Fibroblast of mammary gland (primary cell): ENCODE measurements at regions not wholly inside any gene's neighbourhood (a gene's known extent, or its start where the extent isn't known, plus 50 kb on each side); places are given as distances from the start of the nearest gene placed in this dataset.
"Not testable (repeated sequence)": the region's sequence is repeated elsewhere in the genome, so short reads cannot be mapped to it uniquely, and the experiment has no call there.

Source experiments
- DNase-seq: peaks from one replicate; pipeline ENCODE4 v3.0.0-alpha.2; 2010; ENCODE audit warnings: low read depth
- H3K4me3 ChIP-seq: 2 replicates; pipeline ENCODE4 v1.5.1; 2011; ENCODE audit warnings: low read depth, mild to moderate bottlenecking, low read length, moderate library complexity; ENCODE audit not compliant: control insufficient read depth
- TF ChIP-seq, protein P1 (sequence below): conservative IDR thresholded peaks from 2 replicates; pipeline ENCODE4 v1.5.1; 2011; ENCODE audit warnings: low read depth, low read length, inconsistent platforms; ENCODE audit not compliant: control insufficient read depth, insufficient read depth

- TF ChIP-seq, protein P1, sequence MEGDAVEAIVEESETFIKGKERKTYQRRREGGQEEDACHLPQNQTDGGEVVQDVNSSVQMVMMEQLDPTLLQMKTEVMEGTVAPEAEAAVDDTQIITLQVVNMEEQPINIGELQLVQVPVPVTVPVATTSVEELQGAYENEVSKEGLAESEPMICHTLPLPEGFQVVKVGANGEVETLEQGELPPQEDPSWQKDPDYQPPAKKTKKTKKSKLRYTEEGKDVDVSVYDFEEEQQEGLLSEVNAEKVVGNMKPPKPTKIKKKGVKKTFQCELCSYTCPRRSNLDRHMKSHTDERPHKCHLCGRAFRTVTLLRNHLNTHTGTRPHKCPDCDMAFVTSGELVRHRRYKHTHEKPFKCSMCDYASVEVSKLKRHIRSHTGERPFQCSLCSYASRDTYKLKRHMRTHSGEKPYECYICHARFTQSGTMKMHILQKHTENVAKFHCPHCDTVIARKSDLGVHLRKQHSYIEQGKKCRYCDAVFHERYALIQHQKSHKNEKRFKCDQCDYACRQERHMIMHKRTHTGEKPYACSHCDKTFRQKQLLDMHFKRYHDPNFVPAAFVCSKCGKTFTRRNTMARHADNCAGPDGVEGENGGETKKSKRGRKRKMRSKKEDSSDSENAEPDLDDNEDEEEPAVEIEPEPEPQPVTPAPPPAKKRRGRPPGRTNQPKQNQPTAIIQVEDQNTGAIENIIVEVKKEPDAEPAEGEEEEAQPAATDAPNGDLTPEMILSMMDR: no peak
- no peak for DNase-seq
- H3K4me3 ChIP-seq: no peak overlapping the region
These were observed 256.2 kb upstream of the DDHD1 start for GRCh38 chr14:53409289-53409688.

GRCh38 chr14:53408175-53408879, 255.2 kb upstream of the DDHD1 start:
- no peak for DNase-seq
- no peak overlapping the region for H3K4me3 ChIP-seq
- TF ChIP-seq, protein P1: no peak

GRCh38 chr14:53406519-53406918, 253.4 kb upstream of the DDHD1 start:
- no peak for DNase-seq
- TF ChIP-seq, protein P1: no peak
- no peak overlapping the region for H3K4me3 ChIP-seq

- TF ChIP-seq, protein P1: no peak
- H3K4me3 ChIP-seq: no peak overlapping the region
These were observed 248.5 kb upstream of the DDHD1 start for GRCh38 chr14:53401646-53402045.

GRCh38 chr14:53399057-53399456, 245.9 kb upstream of the DDHD1 start:
- DNase-seq: peak; percentile 69
- TF ChIP-seq, protein P1: peak; percentile 26
- H3K4me3 ChIP-seq: no peak overlapping the region

More at GRCh38 chr14:53401646-53402045, 248.5 kb upstream of the DDHD1 start:
- peak; percentile 25 for DNase-seq

DNA sequence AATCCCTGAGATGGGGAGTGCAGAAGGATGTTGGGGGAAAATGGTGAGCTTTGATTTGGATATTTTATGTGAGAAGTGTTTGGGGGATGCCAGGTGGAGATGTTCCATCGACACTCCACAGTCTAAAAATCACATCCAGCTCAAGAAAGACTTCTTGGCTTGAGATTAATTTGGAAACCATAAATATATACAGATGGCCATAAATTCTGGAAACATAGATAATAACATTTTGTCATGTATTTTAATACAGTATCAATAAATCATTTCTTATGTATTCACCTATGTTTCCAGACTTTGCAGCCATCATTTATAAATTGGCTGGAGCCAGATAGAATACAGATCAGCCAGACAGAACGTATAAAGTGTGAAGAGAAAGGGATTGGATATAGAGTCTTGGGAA, 245.5 kb upstream of the DDHD1 start:
- H3K4me3 ChIP-seq: no peak overlapping the region
- DNase-seq: no peak
- TF ChIP-seq, protein P1: no peak

DNA sequence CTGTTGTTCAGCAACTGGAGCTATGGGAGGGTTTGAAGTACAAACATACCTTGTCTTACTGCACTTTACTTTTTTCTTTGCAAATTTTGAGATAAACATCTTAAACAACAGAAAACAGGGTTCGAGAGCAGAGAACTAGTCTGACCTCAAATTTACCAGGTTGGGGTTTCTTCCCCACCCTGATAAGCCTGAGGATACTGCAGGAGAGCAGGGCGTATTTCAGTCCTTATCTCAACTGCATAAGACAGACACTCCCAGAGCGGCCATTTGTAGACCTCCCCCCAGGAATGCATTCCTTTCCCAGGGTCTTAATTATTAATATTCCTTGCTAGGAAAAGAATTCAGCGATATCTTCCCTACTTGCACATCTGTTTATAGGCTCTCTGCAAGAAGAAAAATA, 242.1 kb upstream of the DDHD1 start:
- DNase-seq, H3K4me3 ChIP-seq: not testable (repeated sequence)
